ENCODE measurements at regions not wholly inside any gene's neighbourhood (a gene's known extent, or its start where the extent isn't known, plus 50 kb on each side); places are given as distances from the start of the nearest gene placed in this dataset.

DNA sequence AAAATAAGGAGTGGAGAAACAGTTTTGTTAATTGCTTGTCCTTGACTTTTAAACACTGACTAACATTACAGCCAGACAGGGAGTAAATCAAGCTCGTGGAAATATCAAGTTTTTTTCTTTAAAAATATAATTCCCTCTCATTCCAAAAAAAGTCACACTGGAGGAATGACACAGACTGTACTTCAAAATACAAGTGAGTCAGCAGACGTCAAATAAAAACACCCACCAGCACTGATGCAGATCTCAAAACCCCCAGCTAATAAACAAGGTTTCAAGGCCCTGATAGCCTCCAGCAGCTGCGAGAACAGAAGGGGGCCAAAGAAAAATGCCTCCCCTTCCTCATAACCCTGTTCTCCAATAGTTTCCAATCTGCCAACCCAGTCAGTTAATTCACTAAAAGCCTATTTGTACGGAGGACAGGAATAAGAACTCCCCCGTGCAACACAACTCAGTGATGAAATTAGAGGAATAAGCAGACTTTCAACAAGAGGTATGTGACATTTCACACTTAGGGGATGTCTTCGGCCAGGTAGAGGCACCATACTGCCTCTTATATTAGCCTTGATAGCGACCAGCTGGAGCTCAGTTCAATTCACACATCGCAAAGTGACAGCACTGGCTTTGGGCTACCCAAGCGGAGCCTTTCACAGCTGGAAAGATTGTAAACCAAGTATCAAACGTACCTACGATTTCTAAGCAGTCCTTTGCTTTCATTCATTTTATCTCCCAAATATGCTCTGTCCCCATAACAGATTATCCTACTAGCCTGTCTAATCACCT lies 561.0 kb upstream of the KLF12 start:
- ChIA-PET RAD21 (ENCODE audit: unreplicated experiment) (no interaction called here), CTCF (no interaction called here), SMC1A (ENCODE audit: uncharacterized antibody, unreplicated experiment) (interaction anchor here (0.5 to 1.7 kb wide), 2 partner anchors 12 to 16 kb away, joined by 3 to 4 read pairs; no protein-coding TSS in a partner anchor), POLR2A (no interaction called here)
- no peaks in the 10 kb centered on the region for H3K36me3 ChIP-seq (ENCODE audit: control insufficient read depth in 2 of 2, insufficient read depth in 2 of 2, low read length in 1 of 2)
- no peak for TF ChIP-seq BHLHE40 (IDR thresholded peaks at IDR 0.05; ENCODE audit: borderline replicate concordance in 1 of 2, low read depth in 2 of 2, low read length in 1 of 2)
- TF ChIP-seq, protein P1, sequence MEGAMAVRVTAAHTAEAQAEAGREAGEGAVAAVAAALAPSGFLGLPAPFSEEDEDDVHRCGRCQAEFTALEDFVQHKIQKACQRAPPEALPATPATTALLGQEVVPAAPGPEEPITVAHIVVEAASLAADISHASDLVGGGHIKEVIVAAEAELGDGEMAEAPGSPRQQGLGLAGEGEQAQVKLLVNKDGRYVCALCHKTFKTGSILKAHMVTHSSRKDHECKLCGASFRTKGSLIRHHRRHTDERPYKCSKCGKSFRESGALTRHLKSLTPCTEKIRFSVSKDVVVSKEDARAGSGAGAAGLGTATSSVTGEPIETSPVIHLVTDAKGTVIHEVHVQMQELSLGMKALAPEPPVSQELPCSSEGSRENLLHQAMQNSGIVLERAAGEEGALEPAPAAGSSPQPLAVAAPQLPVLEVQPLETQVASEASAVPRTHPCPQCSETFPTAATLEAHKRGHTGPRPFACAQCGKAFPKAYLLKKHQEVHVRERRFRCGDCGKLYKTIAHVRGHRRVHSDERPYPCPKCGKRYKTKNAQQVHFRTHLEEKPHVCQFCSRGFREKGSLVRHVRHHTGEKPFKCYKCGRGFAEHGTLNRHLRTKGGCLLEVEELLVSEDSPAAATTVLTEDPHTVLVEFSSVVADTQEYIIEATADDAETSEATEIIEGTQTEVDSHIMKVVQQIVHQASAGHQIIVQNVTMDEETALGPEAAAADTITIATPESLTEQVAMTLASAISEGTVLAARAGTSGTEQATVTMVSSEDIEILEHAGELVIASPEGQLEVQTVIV (IDR thresholded peaks at IDR 0.05; ENCODE audit: borderline replicate concordance, partially characterized antibody) = no peak
- no peak for TF ChIP-seq NR2F1 (conservative IDR thresholded peaks at IDR 0.05)
- no peak for TF ChIP-seq ZZZ3 (IDR thresholded peaks at IDR 0.05; ENCODE audit: control insufficient read depth, insufficient read length, low read depth)
- TF ChIP-seq TBL1XR1 (IDR thresholded peaks at IDR 0.05; ENCODE audit: low read depth, low read length) = no peak
- no peak for TF ChIP-seq SUPT20H (IDR thresholded peaks at IDR 0.05; ENCODE audit: borderline replicate concordance, control insufficient read depth, low read depth, low read length)
- WGBS (ENCODE audit: insufficient coverage, insufficient replicate concordance, low lambda C conversion rate, missing lambda C conversion rate) = 32% methylated on average over 11 of the region's 11 CpGs
- ATAC-seq (no peak), FAIRE-seq (no peak), DNase-seq (ENCODE audit: low read depth, low spot score) (no peak)
- intact Hi-C loops (cut with micrococcal nuclease; ENCODE audit: unreplicated experiment) = no loop called here
- H3K4me2 ChIP-seq (ENCODE audit: control insufficient read depth, insufficient read depth) = no peak overlapping the region
- H2AFZ ChIP-seq (ENCODE audit: control insufficient read depth, low read depth, low read length) = no peak overlapping the region
- H3K9me3 ChIP-seq (replicated peaks; ENCODE audit: control insufficient read depth, insufficient read depth, low read length) = no peaks in the 10 kb centered on the region
- H3K27me3 ChIP-seq (replicated peaks in 1 of 2; ENCODE audit: control insufficient read depth in 2 of 2, insufficient read depth in 2 of 2, low read length in 1 of 2) = no peaks in the 10 kb centered on the region
- no TSS peak for BruUV-seq (replicated peaks)
- no peaks in the 10 kb centered on the region for H4K20me1 ChIP-seq (ENCODE audit: control insufficient read depth, insufficient read depth)
- no peak overlapping the region for H3K27ac ChIP-seq (ENCODE audit: control insufficient read depth, insufficient read depth)
- in situ Hi-C loops (cut with MboI) = no loop called here
- no peaks in the 10 kb centered on the region for H3K4me1 ChIP-seq (ENCODE audit: control insufficient read depth, insufficient read depth, low read length)
- H3K79me2 ChIP-seq (ENCODE audit: control insufficient read depth, insufficient read depth, low read length) = no peaks in the 10 kb centered on the region
- H3K4me3 ChIP-seq = no peak overlapping the region
- no peak overlapping the region for H3K9ac ChIP-seq (ENCODE audit: control insufficient read depth, insufficient read depth, low read length)
